ENCODE measurements at regions not wholly inside any gene's neighbourhood (a gene's known extent, or its start where the extent isn't known, plus 50 kb on each side); places are given as distances from the start of the nearest gene placed in this dataset.

DNA sequence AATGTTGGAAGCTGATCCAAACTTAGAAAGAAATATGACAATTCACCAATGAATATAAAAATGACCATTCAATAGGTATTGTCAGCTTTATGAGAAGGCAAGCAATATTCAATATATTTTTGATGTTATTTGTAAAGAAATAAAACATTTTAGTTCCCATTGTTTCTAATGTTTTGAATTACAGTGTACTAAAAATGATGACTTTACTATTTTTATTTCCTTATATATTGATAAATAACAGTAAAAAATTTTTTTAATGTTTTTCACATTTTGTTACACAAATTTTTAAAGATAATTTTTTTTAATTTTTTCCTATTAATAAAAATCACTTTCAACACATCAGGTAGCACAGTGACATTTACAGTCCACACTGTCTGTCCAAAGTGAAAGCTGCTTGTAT is 565.5 kb upstream of the FAM241A start:
- no peak for DNase-seq (ENCODE audit: low read depth in 2 of 2)

DNA sequence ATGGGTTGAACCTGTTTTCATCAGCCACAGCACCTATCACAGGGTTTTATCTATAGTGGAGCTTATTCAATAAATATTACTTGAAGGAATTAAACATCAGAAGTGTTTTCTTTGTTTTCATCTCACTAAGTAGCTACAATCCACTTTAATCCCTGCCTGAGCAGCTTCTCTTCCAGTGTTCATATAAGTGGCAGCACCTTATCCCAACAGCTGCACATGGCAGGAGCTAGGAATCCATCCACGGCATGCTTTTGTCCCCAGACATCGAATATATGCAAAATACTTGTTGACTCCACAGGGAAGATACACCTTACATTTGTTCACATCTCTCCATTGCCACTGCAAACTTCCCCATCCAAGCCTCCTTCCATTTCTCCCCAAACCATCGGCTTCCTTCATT is 549.8 kb upstream of the FAM241A start:
- no peak for DNase-seq (ENCODE audit: low read depth in 2 of 2)

DNA sequence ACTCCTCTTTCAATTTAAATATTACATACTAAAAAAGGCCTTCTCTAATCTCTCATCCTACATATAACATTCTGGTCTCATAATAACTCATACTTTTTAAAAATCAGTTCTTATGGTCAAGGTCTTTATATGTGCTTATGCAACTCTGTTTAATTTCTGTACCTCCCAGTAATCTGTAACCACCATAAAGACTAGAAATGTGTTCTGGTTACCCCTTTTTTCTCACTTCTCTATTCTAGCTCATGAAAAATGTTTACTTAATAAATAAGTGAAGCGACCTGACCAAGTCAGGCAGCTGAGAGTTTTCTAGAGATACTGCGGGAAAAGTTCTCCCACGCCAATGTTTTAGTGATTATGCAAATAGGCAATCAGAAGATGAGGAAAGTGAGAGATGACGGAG is 548.8 kb upstream of the FAM241A start:
- DNase-seq (ENCODE audit: low read depth in 2 of 2): no peak

DNA sequence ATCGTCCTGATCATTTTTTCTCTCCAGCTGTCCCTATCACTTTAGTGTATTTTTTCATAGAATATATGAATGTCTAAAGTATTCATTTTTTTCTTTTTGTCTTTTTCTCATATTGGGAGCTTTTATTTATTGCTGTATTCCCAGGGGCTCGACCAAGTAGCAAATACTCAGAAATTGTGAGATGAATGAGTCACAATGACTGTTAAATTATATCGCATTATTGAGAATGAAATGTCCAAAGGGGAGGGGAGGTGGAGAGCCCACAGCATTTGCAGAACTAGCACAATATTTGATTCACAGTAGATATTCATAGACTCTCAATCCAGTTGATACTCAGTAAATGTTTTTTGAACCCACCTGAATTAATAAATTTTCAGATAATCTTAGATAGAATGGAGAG is 543.6 kb upstream of the FAM241A start:
- no peak for DNase-seq (ENCODE audit: low read depth in 2 of 2)

DNA sequence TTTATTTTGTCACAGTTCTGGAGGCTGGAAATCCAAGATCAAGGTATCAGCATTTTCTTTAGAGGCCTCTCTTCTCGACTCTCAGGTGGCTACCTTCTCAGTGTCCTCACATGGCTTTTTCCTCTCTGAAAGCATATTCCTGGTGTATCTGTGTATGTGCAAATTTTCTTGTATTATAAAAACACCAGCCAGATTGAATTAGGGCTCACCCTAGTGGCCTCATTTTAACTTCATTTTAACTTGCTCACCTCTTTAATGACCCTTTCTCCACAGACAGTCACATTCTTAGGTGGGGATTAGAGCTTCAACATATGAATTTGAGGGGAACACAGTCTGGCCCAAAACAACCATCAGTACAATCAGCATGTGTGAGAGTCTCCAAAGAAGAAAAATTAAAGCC is 542.4 kb upstream of the FAM241A start:
- no peak for DNase-seq (ENCODE audit: low read depth in 2 of 2)

DNA sequence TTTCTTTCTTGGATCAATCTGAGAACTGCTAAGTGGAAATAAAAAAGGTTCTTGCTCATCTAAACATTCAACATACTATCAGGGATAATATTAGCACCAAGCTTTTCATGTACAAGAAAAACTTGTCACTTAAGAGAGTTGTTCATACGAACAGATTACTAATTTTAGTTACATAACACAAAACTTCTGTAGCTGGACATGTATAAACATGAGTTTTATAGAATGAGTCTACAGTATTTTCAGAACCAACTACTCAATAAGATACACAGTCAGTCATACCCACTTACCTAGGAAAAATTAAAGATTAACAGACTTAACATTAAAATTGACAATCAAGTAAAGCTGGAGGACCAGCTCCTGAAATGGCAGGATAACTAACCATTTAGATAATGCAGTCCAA is 540.1 kb upstream of the FAM241A start:
- DNase-seq (ENCODE audit: low read depth in 2 of 2): no peak

DNA sequence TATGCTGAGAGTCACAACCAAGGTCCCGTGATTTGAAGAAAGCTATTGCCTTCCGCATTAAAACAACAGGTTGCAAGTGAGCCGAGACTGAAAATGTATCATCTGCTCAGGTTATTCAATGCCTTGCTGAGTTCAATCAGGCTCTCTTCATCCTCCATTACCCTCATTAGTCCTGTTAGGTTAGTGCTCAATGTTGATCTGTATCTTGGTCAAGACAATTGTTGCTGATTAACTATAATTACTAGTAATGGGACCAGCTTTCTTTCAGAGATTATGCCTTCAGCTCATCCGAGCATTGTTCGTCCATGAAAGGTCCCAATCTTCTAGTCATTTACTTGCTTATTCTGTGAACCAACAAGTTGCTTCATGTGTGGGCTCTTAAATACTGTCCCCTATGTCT is 534.6 kb upstream of the FAM241A start:
- DNase-seq (ENCODE audit: low read depth in 2 of 2): no peak

DNA sequence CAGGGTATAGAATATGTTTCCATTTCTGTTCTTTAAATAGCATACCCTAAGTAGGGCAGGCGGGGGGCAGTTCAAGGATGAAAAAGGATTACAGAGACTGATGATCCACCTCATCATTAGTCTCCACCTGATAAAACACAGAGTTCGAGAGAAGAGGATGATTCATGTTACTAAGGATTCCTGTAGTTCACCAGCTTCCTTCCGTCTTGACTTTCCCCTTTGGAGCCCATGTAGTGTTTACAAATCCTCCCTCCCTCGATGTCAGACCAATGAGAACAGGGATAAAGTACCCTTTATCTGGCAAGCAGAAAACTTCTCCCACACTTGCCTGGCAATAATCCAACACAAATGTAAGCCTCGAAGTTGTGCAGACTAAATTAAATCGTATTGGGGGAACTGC is 526.3 kb upstream of the FAM241A start:
- no peak for DNase-seq (ENCODE audit: low read depth in 2 of 2)

DNA sequence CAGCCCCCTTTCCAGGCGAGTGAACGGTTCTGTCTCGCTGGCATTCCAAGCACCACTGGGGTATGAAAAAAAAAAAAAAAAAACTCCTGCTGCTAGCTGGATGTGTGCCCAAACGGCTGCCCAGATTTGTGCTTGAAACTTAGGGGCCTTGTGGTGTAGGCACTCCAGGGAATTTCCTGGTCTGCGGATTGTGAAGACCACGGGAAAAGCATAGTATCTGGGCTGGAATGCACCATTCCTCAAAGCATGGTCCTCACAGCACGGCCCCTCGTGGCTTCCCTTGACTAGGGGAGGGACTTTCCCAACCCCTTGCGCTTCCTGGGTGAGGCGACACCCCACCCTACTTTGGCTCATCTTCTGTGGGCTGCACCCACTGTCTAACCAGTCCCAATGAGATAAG is 516.8 kb upstream of the FAM241A start:
- no peak for DNase-seq (ENCODE audit: low read depth in 2 of 2)

DNA sequence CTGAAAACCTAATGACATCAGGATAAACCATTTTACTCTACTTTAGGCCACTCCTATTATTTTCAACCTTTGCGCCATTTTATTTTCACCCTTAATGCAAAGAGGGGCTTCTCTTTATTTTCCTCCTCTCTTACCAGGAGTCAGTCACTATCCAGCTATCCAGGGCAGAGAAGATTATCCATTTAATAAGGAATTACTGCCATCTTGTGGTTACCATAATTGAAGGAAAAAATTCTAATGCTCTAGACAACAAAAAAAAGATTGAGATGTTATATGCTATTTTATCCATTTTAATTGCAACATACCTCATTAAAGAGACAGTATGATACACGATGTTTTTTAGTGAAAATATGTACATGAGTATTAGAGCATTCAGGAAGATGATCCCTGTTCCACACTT is 514.5 kb upstream of the FAM241A start:
- no peak for DNase-seq (ENCODE audit: low read depth in 2 of 2)

DNA sequence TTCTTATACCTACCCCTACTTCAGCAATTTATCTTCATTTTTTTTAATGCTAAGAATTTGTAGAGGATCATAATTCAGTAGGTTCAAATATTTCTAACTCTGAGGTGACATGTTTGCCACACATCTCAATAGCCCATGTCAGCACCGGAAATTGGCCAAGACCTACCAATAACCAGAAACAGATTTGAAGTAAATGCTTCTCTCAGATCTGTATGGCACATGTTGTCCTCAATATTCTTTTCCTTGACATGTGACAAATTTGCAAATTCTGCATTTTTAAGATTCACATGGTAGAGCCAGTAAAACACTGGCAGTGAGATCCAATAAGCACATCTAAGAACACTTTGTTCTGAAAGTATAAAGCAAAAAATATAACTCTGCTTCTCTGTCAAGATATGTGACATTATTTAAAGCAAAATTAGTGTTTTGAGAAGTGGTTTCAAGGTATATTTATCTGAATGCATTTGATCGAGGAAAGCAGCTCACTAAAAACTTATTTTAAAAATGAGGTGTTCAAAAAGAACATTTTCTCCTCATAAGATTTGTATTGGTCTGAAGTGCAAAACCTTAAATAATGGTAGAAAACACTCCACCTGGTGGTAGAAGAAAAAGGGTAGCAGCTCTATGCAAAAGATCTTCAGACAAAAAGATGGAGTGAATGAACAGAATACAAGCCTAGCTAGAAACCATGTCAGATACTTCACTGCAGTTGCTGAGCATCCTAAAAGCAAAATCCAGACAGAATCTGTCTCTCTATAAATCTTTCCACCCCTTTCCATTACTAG is 513.8 kb upstream of the FAM241A start:
- DNase-seq (ENCODE audit: low read depth in 2 of 2): no peak

DNA sequence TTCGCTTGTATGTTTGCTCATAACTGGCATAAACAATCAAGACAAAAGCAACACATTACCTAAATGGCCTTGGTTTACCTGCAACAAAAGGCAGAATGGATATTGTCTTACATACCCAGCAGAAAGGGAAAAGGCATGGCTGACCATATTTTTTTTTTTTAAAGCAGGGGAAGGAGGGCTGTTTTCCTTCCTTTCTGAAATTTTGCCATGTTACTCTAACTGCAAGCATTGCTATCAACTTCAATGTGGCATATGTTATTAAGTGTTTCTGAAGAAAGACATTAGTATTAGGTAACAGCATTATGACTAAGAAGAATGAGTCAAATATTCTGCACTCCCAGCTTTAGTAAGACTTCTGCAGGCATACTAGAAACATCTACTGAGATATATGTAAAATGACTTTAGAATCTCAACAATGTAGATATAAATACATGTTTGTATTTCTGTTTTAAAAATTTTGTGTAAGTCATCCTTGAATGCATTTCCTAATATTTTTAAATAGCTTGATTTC is 512.6 kb upstream of the FAM241A start:
- no peak for DNase-seq (ENCODE audit: low read depth in 2 of 2)

DNA sequence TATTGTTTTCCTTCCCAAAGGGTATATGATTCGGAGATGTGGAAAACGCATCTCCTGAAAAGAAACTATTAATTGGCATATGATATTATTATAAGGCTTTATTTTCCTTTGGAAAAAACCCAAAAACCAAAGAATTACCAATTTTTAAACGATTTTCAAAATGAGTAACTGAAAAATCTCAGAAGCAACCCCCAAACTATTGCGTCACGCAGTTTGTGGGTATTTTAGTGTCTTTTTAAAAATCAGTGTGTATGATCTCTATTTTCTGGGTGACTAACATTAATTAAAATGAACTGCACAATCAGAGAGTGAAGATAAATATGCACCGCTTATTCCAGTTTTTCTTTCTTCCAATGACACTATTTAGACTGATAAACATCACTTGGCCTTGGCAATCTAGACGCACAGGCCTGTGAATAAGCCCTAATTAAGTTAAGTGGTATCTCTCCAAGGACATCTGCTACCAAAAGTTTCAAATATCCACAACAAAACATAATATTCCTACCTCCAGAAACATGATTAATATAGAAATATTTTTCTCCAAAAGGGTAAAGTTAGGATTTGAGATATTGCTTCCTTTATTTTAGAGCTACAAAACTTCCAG is 511.5 kb upstream of the FAM241A start:
- no peak for DNase-seq (ENCODE audit: low read depth in 2 of 2)

DNA sequence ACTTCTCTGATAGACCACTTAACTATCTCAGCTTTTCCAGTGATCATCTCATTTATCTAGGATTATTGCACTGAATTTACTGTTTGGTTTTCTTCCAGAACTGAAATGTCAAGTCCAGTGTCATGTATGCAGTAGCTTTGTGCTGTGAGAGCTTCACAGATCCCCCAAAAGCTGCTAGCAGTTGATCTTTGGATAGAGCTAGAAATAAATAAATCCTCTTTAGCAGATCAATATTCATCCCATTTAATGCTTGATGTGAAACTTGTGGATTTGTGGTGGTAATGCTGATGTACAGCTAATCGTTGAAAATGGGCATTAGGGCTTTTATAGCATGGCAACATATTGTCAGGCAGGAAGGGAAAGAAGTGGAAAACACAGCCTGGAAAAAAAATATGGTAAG is 509.6 kb upstream of the FAM241A start:
- DNase-seq (ENCODE audit: low read depth in 2 of 2): no peak

DNA sequence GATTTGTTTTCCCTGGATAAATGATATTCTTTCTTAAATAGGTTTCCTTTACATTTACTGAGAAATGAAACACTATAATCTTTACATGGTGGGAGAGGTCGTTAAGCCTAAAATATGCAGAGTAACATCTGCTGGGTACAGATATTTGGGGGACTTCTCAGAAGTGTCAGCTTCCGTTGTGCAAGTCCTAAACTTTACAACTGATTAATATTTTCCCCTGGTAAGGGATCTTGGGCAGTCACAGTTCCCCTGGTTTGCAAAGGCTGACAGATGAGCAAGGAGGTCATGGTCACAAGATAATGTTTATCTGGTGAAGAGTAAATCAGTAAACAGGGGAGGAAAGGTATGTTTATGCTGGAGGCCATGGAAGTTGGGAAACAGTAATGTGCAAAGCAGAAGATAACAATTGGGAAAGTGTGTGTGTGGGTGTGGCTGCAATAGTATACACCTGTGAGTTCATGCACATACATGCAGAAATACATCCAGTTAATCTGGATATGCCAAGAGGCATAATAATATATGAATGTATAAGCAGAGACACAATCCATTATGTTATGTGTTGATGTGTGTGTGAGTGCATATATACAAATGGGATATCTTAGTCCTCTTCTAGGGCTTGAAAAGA is 508.2 kb upstream of the FAM241A start:
- DNase-seq (ENCODE audit: low read depth in 2 of 2): no peak

DNA sequence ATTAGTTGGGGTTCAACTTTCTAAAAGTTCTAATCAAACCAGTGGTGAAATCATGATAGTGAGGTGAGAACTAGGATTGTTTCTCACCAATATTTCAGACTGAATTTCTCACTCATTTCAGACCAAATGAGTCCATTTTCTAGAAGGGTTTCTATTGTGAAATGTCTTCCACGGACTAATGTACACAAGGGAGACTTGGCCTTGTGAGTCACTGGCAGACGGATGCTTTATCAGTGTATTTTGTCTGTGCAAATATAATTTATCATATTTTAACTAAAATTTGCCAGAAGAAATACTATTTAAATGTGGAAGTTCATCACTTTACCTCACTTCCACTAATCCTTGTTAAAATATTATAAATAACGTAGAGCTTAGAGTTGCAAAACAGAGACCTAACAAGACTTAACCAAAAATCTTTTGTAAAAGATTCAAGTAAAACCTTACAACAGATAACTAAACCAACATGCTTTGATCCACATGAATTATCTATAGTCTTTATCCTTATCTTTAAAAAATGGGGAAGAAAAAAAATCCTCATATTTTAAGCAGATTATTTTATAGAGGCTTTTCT is 506.0 kb upstream of the FAM241A start:
- DNase-seq (ENCODE audit: low read depth in 2 of 2): no peak

DNA sequence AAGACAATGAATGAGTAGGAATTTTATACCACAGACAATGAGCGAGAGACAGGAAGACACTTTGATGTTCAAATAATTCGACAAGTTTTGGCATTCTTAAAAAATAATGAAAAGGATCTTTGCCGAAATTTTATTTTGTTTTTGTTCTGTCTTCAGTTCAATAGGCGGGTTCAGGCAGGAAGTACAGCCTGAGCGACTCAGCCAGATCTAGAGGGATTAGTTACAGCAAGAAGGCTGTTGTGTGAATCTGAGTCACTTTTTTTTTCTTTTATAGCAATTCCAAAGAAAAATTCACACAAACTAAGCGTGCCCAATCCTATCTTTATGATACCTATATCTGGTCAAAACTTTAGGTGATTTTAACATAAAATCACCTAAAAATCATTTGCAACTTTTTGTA is 505.4 kb upstream of the FAM241A start:
- no peak for DNase-seq (ENCODE audit: low read depth in 2 of 2)

DNA sequence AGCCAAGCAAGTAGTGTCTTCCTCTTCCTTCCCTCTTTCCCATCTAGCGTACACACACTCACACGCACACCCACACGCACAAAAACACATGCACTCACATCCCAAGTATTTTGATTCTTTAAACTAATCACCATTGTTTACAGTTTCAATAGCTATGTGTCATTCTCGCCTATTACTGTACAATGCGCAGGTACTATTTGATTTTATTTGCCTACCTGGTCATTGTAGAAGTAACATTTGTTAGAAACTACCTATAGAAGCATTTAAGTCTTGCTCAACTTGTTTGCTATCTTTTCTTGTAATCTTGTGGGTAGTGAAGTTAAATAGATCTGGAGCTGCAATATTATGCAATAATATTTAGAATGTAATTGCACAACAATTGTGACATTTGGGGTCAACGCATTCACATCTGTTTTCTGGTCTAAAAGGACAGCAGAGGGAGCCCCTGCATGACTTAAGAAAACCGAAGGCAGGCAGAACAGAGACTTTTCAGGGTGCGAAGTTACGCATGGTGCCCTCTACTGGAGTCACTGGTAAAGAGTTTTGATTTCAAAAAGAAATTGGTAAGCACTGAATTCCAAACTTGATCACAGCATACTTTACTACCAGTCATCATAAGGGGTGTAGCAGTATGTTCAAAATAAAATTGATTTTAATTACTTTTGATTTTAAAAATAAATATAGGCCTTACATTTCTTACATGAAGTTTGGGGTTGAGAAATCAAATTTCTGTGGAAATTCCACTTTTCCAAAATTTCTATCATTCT is 503.3 kb upstream of the FAM241A start:
- peak; percentile 0 for DNase-seq (ENCODE audit: low read depth in 2 of 2)

DNA sequence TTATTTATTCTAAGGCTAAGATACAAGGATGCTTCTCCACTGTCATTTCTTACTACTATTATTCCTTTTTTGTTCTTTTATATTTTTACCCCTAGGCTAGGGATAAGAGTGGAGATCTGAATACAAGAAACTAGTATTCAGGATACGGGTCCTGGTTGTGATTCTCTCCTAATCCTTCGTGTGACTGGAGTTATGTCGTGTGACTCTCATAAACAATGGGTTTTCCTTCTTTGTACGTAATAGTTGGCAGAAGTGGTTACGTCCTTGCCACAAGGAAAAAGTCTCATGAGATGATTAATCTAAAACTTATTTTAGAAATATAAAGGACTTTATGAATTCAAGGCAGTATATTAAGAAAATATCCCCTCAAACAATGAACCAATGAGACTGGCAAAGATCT is 497.2 kb upstream of the FAM241A start:
- DNase-seq (ENCODE audit: low read depth in 2 of 2): no peak

DNA sequence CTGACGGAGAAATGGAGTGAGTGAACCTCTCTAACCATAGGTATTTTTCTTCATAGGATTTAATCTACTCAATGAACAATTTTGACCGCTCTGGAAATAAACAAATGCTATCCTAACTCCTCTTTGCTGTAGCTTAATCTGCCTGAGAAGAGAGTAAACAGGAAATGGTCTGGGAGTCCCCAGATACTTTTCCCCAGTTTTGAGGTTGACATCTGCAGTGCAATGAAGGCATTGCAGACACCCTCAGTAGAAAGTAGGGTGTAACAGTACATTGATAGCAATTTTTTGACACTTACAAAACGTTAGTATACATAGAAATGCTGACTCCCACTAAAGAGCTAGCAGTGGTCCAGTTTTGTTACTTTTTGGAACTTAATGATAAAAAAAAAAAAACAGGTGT is 495.9 kb upstream of the FAM241A start:
- DNase-seq (ENCODE audit: low read depth in 2 of 2): no peak

DNA sequence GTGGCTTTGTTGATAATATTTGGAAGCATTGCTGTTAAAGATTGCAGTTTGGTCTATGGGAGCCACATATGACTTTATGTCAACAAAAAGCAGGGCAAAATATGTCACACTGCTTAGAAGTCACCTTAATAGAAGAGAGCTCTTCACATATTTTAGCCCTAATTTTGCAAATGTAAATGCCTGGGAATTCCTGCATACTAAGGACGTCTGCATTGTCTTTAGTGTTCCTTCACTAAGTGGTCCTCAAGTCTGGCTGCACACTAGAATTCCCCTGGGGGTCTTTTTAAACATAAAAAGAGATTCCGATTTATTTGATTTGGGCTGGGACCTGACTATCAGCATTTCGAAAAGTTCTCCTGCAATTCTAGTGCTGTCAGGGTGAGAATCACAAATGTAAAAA is 495.1 kb upstream of the FAM241A start:
- DNase-seq (ENCODE audit: low read depth in 2 of 2): no peak

DNA sequence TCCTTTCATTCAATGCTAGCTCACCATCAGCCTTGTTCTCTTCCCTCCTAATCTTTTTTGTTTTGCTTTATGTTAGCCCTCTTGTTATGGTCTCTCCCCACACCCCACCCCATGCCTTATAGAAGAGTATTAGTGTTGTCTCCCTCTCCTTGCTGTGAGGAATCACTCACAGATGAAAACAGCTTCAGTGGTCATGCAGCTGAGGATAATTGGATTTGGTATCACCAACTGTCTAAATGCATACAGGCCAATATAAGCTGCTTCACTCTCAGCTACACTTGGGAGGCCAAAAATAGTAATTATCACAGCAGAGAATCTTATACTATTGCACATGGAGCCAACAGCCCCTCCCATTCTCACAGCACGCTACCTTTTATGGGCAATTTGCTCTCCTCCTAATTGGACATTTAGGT is 494.6 kb upstream of the FAM241A start:
- DNase-seq (ENCODE audit: low read depth in 2 of 2): no peak

Measured in stimulated activated CD4-positive, alpha-beta T cell treated with anti-CD3 and anti-CD28 coated beads, Interleukin-15, amount 100 ng/mL, for 48 hours (primary cell).